ENCODE measurements at regions not wholly inside any gene's neighbourhood (a gene's known extent, or its start where the extent isn't known, plus 50 kb on each side); places are given as distances from the start of the nearest gene placed in this dataset.

- TF ChIP-seq CTCF (IDR thresholded peaks at IDR 0.05; ENCODE audit: borderline replicate concordance, extremely low read depth, low read length, poor library complexity, severe bottlenecking) (no peak), EZH2 (IDR thresholded peaks at IDR 0.05; ENCODE audit: borderline replicate concordance, low read depth, low read length, severe bottlenecking) (no peak)
Observed at GRCh38 chr10:4144817-4145216, 359.8 kb upstream of the KLF6 start.

Measured in DND-41 (cell line).